Muscle layer of colon (tissue), 2 donors: ENCODE measurements at regions not wholly inside any gene's neighbourhood (a gene's known extent, or its start where the extent isn't known, plus 50 kb on each side); places are given as distances from the start of the nearest gene placed in this dataset.

Experiments used
- H3K27ac ChIP-seq: one replicate; pipeline ENCODE4 v1.7.0; 2013; ENCODE audit warnings: low read depth, mild to moderate bottlenecking, low read length, moderate library complexity
- H3K27me3 ChIP-seq, 2 donors: one replicate each; pipeline ENCODE4 v1.7.0; 2013; ENCODE audit warnings: low read length in 2 of 2, mild to moderate bottlenecking in 2 of 2; ENCODE audit not compliant: insufficient read depth in 2 of 2, control insufficient read depth in 1 of 2
- H3K36me3 ChIP-seq: one replicate; pipeline ENCODE4 v1.7.0; 2013; ENCODE audit warnings: mild to moderate bottlenecking, low read length; ENCODE audit not compliant: insufficient read depth
- H3K4me1 ChIP-seq: one replicate; pipeline ENCODE4 v1.7.0; 2013; ENCODE audit warnings: mild to moderate bottlenecking, low read length; ENCODE audit not compliant: insufficient read depth
- H3K4me3 ChIP-seq, 2 donors: one replicate each; pipeline ENCODE4 v1.7.0; 2013; ENCODE audit warnings: low read length in 2 of 2, low read depth in 1 of 2, mild to moderate bottlenecking in 1 of 2, moderate library complexity in 1 of 2
- H3K9ac ChIP-seq: one replicate; pipeline ENCODE4 v1.7.0; 2013; ENCODE audit warnings: low read length
- H3K9me3 ChIP-seq: one replicate; pipeline ENCODE4 v1.7.0; 2013; ENCODE audit warnings: mild to moderate bottlenecking, low read length
- donor health status: abdominal sarcoma.
- donor health status: Adenocarcinoma of cecum.

GRCh38 chr18:5618047-5618688 lies 74.4 kb upstream of the EPB41L3 start:
- Histone ChIP-seq H3K36me3 (no peaks in the 10 kb centered on the region), H3K9ac (no peak overlapping the region), H3K27me3 (no peaks in the 10 kb centered on the region), H3K9me3 (no peaks in the 10 kb centered on the region), H3K4me1 (no peaks in the 10 kb centered on the region), H3K27ac (no peak overlapping the region), H3K4me3 (no peak overlapping the region)

DNA sequence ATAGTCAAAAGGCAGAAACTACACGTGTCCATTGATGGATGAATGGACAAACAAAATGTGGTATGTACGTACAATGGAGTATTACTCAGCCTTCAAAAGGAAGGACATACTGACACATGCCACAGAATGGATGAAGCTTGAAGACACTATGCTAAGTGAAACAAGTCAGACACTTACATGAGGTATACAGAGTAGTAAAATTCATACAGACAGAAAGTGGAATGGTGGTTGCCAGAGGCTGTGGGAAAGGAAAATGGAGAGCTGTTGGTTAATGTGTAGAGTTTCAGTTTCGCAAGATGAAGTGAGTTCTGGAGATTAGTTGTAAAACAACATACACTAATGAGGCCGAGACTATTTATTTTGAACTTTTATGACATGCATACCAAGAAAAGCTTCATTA lies 67.4 kb upstream of the EPB41L3 start:
- H3K9ac ChIP-seq: no peak overlapping the region
- no peak overlapping the region for H3K4me3 ChIP-seq
- H3K36me3 ChIP-seq: no peaks in the 10 kb centered on the region
- no peak overlapping the region for H3K27ac ChIP-seq
- H3K27me3 ChIP-seq: no peaks in the 10 kb centered on the region
- H3K9me3 ChIP-seq: no peaks in the 10 kb centered on the region
- no peaks in the 10 kb centered on the region for H3K4me1 ChIP-seq

DNA sequence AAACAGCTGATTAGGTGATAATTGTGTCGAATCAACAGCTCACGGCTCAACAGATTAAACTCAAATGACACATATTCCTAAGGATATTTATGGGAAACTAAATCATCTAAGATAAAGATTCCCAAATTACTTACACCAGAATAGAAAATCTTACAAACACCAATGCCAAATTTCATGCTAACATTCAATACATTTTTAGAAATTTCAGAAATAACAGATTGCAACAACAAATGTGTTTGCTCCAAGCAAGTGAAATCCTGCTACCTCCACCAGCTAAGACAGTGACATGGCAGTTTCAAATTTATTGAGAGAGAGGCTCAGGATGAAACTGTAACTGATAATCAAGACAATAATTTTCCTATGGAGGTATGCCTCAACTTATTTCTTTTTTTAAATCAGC lies 65.0 kb upstream of the EPB41L3 start:
- Histone ChIP-seq H3K4me3 (no peak overlapping the region), H3K27ac (no peak overlapping the region)

GRCh38 chr18:5606951-5607350 lies 63.2 kb upstream of the EPB41L3 start:
- no peak overlapping the region for H3K27ac ChIP-seq
- H3K36me3 ChIP-seq: no peaks in the 10 kb centered on the region
- H3K4me1 ChIP-seq: no peaks in the 10 kb centered on the region
- H3K27me3 ChIP-seq: no peaks in the 10 kb centered on the region
- no peak overlapping the region for H3K4me3 ChIP-seq
- H3K9me3 ChIP-seq: no peaks in the 10 kb centered on the region
- H3K9ac ChIP-seq: no peak overlapping the region

More for the DNA sequence above, 65.0 kb upstream of the EPB41L3 start:
- Histone ChIP-seq H3K4me1 (no peaks in the 10 kb centered on the region), H3K9me3 (no peaks in the 10 kb centered on the region), H3K9ac (no peak overlapping the region), H3K36me3 (no peaks in the 10 kb centered on the region), H3K27me3 (no peaks in the 10 kb centered on the region)

DNA sequence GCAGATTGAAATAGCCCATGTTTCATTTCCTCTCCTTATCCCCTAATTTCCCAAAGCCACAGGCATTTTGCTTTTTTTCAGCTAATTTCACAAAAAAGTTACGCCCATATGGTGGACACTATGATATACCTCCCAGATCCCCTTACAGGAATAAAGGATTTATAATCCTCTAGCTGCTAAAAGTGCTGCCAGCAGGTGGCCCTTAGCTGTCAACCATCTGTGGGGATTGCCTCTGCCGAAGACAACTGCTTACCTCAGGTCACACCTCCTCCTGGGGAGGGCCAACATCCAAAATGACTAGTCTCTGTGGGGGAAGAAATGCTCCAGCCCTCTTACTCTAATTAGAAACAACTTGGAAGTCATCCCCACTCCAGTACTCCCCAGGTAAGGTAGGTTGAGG lies 61.0 kb upstream of the EPB41L3 start:
- Histone ChIP-seq H3K4me3 (no peak overlapping the region), H3K27ac (no peak overlapping the region), H3K9me3 (no peaks in the 10 kb centered on the region), H3K9ac (no peak overlapping the region), H3K36me3 (no peaks in the 10 kb centered on the region), H3K4me1 (no peaks in the 10 kb centered on the region), H3K27me3 (no peaks in the 10 kb centered on the region)

- Histone ChIP-seq H3K36me3 (no peaks in the 10 kb centered on the region), H3K27ac (no peak overlapping the region), H3K9me3 (no peaks in the 10 kb centered on the region), H3K4me3 (no peak overlapping the region), H3K9ac (no peak overlapping the region), H3K27me3 (no peaks in the 10 kb centered on the region), H3K4me1 (no peaks in the 10 kb centered on the region)
These were observed 59.4 kb upstream of the EPB41L3 start for GRCh38 chr18:5603153-5603552.

- H3K9me3 ChIP-seq: no peaks in the 10 kb centered on the region
- no peaks in the 10 kb centered on the region for H3K27me3 ChIP-seq
- H3K4me1 ChIP-seq: no peaks in the 10 kb centered on the region
- no peak overlapping the region for H3K9ac ChIP-seq
- H3K27ac ChIP-seq: no peak overlapping the region
- no peaks in the 10 kb centered on the region for H3K36me3 ChIP-seq
- no peak overlapping the region for H3K4me3 ChIP-seq
These were observed 57.4 kb upstream of the EPB41L3 start for GRCh38 chr18:5601188-5601624.

- H3K9ac ChIP-seq: no peak overlapping the region
These were observed 56.7 kb upstream of the EPB41L3 start for GRCh38 chr18:5600378-5601071.

DNA sequence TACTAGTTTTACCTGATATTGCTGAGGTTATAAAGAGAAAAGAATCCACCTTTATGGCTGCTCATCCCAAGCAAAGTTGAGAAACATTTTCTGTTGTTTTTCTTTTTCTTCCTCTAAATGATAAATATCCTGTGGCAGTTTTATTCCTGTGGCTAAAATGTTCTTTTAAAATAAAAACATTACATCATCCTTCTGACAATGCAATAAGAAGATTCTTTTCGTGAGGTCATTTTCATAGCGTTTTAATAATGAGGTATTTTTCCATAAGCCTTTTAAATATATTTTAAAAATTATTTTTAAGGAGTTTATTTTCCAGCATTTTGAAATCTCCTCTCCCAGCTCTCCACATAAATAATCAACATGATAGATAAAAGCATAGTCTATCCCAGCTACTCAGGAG lies 52.8 kb upstream of the EPB41L3 start:
- Histone ChIP-seq H3K27ac (no peak overlapping the region), H3K9ac (no peak overlapping the region), H3K36me3 (no peaks in the 10 kb centered on the region), H3K9me3 (no peaks in the 10 kb centered on the region), H3K4me3 (no peak overlapping the region), H3K4me1 (no peaks in the 10 kb centered on the region), H3K27me3 (no peaks in the 10 kb centered on the region)

More at GRCh38 chr18:5600378-5601071, 56.7 kb upstream of the EPB41L3 start:
- Histone ChIP-seq H3K9me3 (no peaks in the 10 kb centered on the region), H3K27ac (no peak overlapping the region), H3K4me3 (no peak overlapping the region), H3K27me3 (no peaks in the 10 kb centered on the region), H3K36me3 (no peaks in the 10 kb centered on the region), H3K4me1 (no peaks in the 10 kb centered on the region)
